CD4-positive, CD25-positive, alpha-beta regulatory T cell (primary cell): ENCODE measurements at regions not wholly inside any gene's neighbourhood (a gene's known extent, or its start where the extent isn't known, plus 50 kb on each side); places are given as distances from the start of the nearest gene placed in this dataset.

Experiments used
- ATAC-seq, 2 donors: fragments of 150-1000 bp; cut with Tn5 transposase; one replicate each; pipeline ENCODE4 v1.10.0; 2021; ENCODE audit warnings: low read depth in 2 of 2, moderate number of reproducible peaks in 2 of 2, moderate library complexity in 1 of 2
- DNase-seq, 3 donors: peaks; one replicate each; pipeline versions ENCODE4 v3.0.0 to v3.0.0-alpha.2; 2012 to 2022; ENCODE audit warnings: mixed read lengths in 1 of 3
- H3K27ac ChIP-seq: one replicate; pipeline ENCODE4 v1.7.0; 2013; ENCODE audit warnings: mild to moderate bottlenecking, low read length; ENCODE audit not compliant: insufficient read depth, poor library complexity, severe bottlenecking
- H3K27me3 ChIP-seq: one replicate; pipeline ENCODE4 v1.7.0; 2013; ENCODE audit warnings: low read length; ENCODE audit not compliant: control insufficient read depth, insufficient read depth
- H3K36me3 ChIP-seq: one replicate; pipeline ENCODE4 v1.7.0; 2013; ENCODE audit warnings: mild to moderate bottlenecking, low read length, moderate library complexity; ENCODE audit not compliant: control insufficient read depth, insufficient read depth
- H3K4me1 ChIP-seq: 2 replicates; pipeline ENCODE4 v1.7.0; 2013; ENCODE audit warnings: mild to moderate bottlenecking, low read length; ENCODE audit not compliant: insufficient read depth, control insufficient read depth, poor library complexity, severe bottlenecking
- H3K4me3 ChIP-seq: one replicate; pipeline ENCODE4 v1.7.0; 2013; ENCODE audit warnings: low read depth, mild to moderate bottlenecking, low read length, moderate library complexity
- H3K9me3 ChIP-seq, 2 experiments: 1 replicate in 1 of 2; 2 replicates in 1 of 2; pipeline ENCODE4 v1.7.0; 2013; ENCODE audit warnings: low read length in 2 of 2, mild to moderate bottlenecking in 1 of 2, moderate library complexity in 1 of 2; ENCODE audit not compliant: control insufficient read depth in 2 of 2
- H3K27ac Mint-ChIP-seq, 3 donors: one replicate each; pipeline ENCODE4 v1.8.0; 2020 to 2022; ENCODE audit warnings: mild to moderate bottlenecking in 3 of 3, mixed read lengths in 3 of 3, moderate library complexity in 2 of 3
- H3K27me3 Mint-ChIP-seq: one replicate; pipeline ENCODE4 v1.8.0; 2022; ENCODE audit warnings: mild to moderate bottlenecking, mixed read lengths
- H3K36me3 Mint-ChIP-seq: one replicate; pipeline ENCODE4 v1.8.0; 2020; ENCODE audit warnings: mixed read lengths
- H3K4me1 Mint-ChIP-seq, 4 donors: one replicate each; pipeline ENCODE4 v1.8.0; 2020 to 2022; ENCODE audit warnings: mixed read lengths in 4 of 4, mild to moderate bottlenecking in 1 of 4
- H3K4me3 Mint-ChIP-seq, 4 donors: one replicate each; pipeline ENCODE4 v1.8.0; 2020 to 2022; ENCODE audit warnings: mild to moderate bottlenecking in 4 of 4, mixed read lengths in 4 of 4, moderate library complexity in 3 of 4
- H3K9me3 Mint-ChIP-seq, 7 donors: one replicate each; pipeline ENCODE4 v1.8.0; 2020 to 2022; ENCODE audit warnings: mixed read lengths in 7 of 7, mild to moderate bottlenecking in 3 of 7, moderate library complexity in 2 of 7

DNA sequence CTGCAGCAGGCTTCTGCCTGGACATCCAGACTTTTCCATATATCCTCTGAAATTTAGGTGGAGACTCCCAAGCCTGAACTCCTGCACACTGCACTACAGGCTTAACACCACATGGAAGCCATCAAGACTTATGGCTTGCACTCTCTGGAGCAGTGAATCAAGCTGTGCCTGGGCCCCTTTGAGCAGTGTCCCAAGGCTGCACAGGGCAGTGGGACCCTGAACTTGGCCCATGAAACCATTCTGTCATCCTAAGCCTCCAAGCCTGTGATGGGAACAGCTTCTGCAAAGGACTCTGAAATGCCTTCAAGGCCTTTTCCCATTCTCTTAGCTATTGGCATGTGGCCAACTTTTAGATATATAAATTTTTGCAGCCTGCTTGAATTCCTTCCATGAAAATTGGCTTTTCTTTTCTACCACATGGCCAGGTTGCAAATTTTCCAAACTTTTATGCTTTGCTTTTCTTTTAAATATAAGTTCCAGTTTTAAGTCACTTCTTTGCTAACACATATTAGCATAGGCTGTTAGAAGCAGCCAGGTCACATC is 257.8 kb upstream of the DCBLD2 start:
- DNase-seq = no peak
- ATAC-seq = no peak

DNA sequence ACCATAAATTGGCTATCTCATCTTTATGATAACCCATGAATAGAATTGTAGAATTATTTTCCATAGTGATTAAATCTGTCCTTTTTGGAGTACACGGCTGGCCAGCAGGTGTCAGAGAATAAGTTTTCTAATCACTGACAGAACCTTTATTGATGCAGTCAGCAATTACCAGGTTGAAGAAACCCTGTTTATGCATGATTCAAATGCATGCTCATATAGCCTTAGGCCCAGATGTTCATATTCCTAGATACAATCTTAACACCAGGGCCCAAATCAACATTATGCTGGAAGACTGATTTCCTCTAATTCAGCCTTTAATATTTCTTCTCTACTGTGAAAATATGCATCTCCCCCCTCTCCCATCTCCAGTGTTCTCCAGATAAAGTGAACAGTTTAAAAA is 243.5 kb upstream of the DCBLD2 start:
- Mint-ChIP-seq H3K27ac (no peak overlapping the region), H3K36me3 (no peaks in the 10 kb centered on the region), H3K4me3 (no peak overlapping the region), H3K9me3 (peaks cover 0 to 3% (median 0%) of the 10 kb centered on the region in 7 donors), H3K27me3 (no peaks in the 10 kb centered on the region), H3K4me1 (no peaks in the 10 kb centered on the region)
- Histone ChIP-seq H3K36me3 (no peaks in the 10 kb centered on the region), H3K27me3 (no peaks in the 10 kb centered on the region), H3K27ac (no peak overlapping the region), H3K4me3 (no peak overlapping the region), H3K9me3 (no peaks in the 10 kb centered on the region), H3K4me1 (no peaks in the 10 kb centered on the region)
- ATAC-seq (no peak), DNase-seq (no peak)

More for the DNA sequence above, 257.8 kb upstream of the DCBLD2 start:
- no peak overlapping the region for H3K4me3 Mint-ChIP-seq
- Histone ChIP-seq H3K36me3 (no peaks in the 10 kb centered on the region), H3K4me3 (no peak overlapping the region), H3K27me3 (no peaks in the 10 kb centered on the region), H3K27ac (no peak overlapping the region), H3K9me3 (peaks cover 0 to 14% of the 10 kb centered on the region in 2 experiments), H3K4me1 (no peaks in the 10 kb centered on the region)
- no peaks in the 10 kb centered on the region for H3K36me3 Mint-ChIP-seq
- H3K27me3 Mint-ChIP-seq = no peaks in the 10 kb centered on the region
- H3K4me1 Mint-ChIP-seq = no peaks in the 10 kb centered on the region
- H3K27ac Mint-ChIP-seq = no peak overlapping the region
- H3K9me3 Mint-ChIP-seq = peaks cover 2 to 20% (median 5%) of the 10 kb centered on the region in 7 donors

GRCh38 chr3:99143493-99143892 is 242.0 kb upstream of the DCBLD2 start:
- Mint-ChIP-seq H3K27me3 (no peaks in the 10 kb centered on the region), H3K9me3 (peaks cover 0 to 7% (median 0%) of the 10 kb centered on the region in 7 donors), H3K36me3 (no peaks in the 10 kb centered on the region), H3K27ac (no peak overlapping the region), H3K4me3 (no peak overlapping the region), H3K4me1 (no peaks in the 10 kb centered on the region)
- Histone ChIP-seq H3K36me3 (no peaks in the 10 kb centered on the region), H3K4me1 (no peaks in the 10 kb centered on the region), H3K27me3 (no peaks in the 10 kb centered on the region), H3K27ac (no peak overlapping the region), H3K9me3 (no peaks in the 10 kb centered on the region), H3K4me3 (no peak overlapping the region)
- no peak for ATAC-seq
- no peak for DNase-seq

GRCh38 chr3:99134986-99135385 is 233.5 kb upstream of the DCBLD2 start:
- Histone ChIP-seq H3K4me1 (no peaks in the 10 kb centered on the region), H3K27ac (no peak overlapping the region), H3K4me3 (no peak overlapping the region), H3K9me3 (no peaks in the 10 kb centered on the region), H3K36me3 (no peaks in the 10 kb centered on the region), H3K27me3 (no peaks in the 10 kb centered on the region)
- Mint-ChIP-seq H3K4me1 (no peaks in the 10 kb centered on the region), H3K27ac (no peak overlapping the region), H3K9me3 (peaks cover 0 to 7% (median 0%) of the 10 kb centered on the region in 7 donors), H3K36me3 (no peaks in the 10 kb centered on the region), H3K27me3 (no peaks in the 10 kb centered on the region), H3K4me3 (no peak overlapping the region)
- DNase-seq (no peak), ATAC-seq (no peak)

DNA sequence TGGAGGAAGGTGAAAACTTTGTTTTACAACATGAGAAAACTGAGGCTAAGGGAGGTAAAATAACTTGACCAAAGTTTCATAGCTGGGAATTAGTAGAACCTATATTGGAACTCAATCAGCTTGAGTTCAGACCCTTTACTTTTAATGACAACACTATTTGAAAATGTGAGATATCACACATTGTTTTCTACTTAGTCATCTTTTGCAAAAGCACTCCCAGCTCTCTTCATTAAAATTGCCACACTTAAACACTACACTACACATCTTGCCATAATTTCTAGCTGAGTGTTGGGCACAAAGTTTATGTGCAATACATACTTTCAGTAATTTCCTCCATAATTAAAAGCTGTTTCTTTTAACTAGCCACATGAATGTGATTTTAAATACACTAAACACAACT is 230.4 kb upstream of the DCBLD2 start:
- Mint-ChIP-seq H3K36me3 (no peaks in the 10 kb centered on the region), H3K27me3 (no peaks in the 10 kb centered on the region)

DNA sequence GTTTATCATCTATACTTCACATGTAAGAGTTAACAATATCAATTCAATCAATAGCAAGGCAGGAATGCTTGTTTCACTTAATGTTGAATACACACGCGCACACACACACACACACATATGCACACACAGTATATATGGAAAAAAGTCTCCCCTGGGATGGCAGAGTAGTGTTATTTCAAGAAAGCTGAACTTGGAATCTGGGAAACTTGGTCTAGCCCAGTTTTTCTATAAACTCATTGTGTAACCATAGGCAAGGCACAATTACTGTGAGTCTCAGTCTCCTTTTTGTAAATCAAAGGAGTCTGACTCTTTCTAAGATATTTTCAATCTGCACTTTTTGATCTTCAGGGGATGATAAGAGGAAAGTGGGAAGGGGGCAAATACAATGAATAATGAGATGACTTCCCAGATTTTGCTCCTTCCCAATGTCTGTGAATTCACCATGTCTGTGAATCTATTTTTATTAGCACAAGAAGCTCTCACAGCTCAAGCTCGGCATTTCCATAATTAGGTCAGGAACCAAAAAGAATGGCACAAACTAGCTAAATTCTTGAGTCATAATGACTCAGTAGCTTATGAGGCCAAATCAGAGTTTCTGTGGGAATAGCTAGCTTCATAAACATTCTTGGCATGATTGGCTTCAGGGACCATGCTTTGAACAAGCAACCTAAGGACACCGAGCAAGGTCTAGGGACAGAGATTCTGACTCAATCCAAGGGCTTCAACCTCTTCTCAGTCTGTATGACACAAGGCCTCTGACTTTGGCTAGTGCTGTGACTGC is 227.4 kb upstream of the DCBLD2 start:
- no peaks in the 10 kb centered on the region for H3K4me1 Mint-ChIP-seq

More for the DNA sequence above, 230.4 kb upstream of the DCBLD2 start:
- ATAC-seq (no peak), DNase-seq (no peak)
- Histone ChIP-seq H3K4me1 (no peaks in the 10 kb centered on the region), H3K27ac (no peak overlapping the region), H3K36me3 (no peaks in the 10 kb centered on the region), H3K4me3 (no peak overlapping the region), H3K9me3 (no peaks in the 10 kb centered on the region), H3K27me3 (no peaks in the 10 kb centered on the region)
- H3K27ac Mint-ChIP-seq = no peak overlapping the region
- peaks cover 0 to 2% (median 0%) of the 10 kb centered on the region in 7 donors for H3K9me3 Mint-ChIP-seq
- no peaks in the 10 kb centered on the region for H3K4me1 Mint-ChIP-seq
- no peak overlapping the region for H3K4me3 Mint-ChIP-seq

GRCh38 chr3:99128235-99128634 is 226.7 kb upstream of the DCBLD2 start:
- H3K27me3 ChIP-seq = no peaks in the 10 kb centered on the region
- ATAC-seq = no peak
- H3K4me3 ChIP-seq = no peak overlapping the region
- Mint-ChIP-seq H3K36me3 (no peaks in the 10 kb centered on the region), H3K27me3 (no peaks in the 10 kb centered on the region), H3K4me3 (no peak overlapping the region), H3K4me1 (no peaks in the 10 kb centered on the region), H3K9me3 (peaks cover 0 to 3% (median 0%) of the 10 kb centered on the region in 7 donors), H3K27ac (no peak overlapping the region)
- H3K27ac ChIP-seq = no peak overlapping the region
- H3K4me1 ChIP-seq = no peaks in the 10 kb centered on the region
- H3K36me3 ChIP-seq = no peaks in the 10 kb centered on the region
- H3K9me3 ChIP-seq = no peaks in the 10 kb centered on the region
- no peak for DNase-seq

More for the DNA sequence above, 227.4 kb upstream of the DCBLD2 start:
- H3K27me3 Mint-ChIP-seq = no peaks in the 10 kb centered on the region
- Histone ChIP-seq H3K4me3 (no peak overlapping the region), H3K27me3 (no peaks in the 10 kb centered on the region), H3K4me1 (no peaks in the 10 kb centered on the region), H3K9me3 (no peaks in the 10 kb centered on the region), H3K27ac (no peak overlapping the region), H3K36me3 (no peaks in the 10 kb centered on the region)
- no peak overlapping the region for H3K4me3 Mint-ChIP-seq
- no peak for DNase-seq
- no peak overlapping the region for H3K27ac Mint-ChIP-seq
- no peaks in the 10 kb centered on the region for H3K36me3 Mint-ChIP-seq
- peaks cover 0 to 3% (median 0%) of the 10 kb centered on the region in 7 donors for H3K9me3 Mint-ChIP-seq
- ATAC-seq = no peak

DNA sequence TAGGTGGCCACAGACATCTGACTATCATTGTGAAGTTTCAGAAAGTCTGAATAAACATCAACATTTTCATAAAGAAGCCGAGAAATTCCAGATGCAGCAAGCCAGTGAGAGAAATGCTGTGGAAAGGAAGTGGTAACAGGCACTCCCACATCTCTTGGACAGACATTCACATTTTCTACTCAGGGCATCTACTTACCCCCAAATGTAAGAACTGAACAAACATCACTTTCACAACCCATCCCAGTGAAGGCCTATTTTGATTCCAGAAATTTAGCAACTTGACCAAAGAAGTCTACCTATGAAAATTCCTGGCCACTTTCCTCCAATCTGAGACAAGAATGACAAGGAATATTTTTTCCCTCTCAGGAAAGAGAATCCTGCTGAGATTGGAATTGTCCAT is 224.8 kb upstream of the DCBLD2 start:
- Histone ChIP-seq H3K36me3 (no peaks in the 10 kb centered on the region), H3K27ac (no peak overlapping the region), H3K4me1 (no peaks in the 10 kb centered on the region), H3K9me3 (no peaks in the 10 kb centered on the region), H3K27me3 (no peaks in the 10 kb centered on the region), H3K4me3 (no peak overlapping the region)
- H3K9me3 Mint-ChIP-seq = peaks cover 0 to 3% (median 0%) of the 10 kb centered on the region in 7 donors
- no peaks in the 10 kb centered on the region for H3K36me3 Mint-ChIP-seq
- ATAC-seq = no peak
- no peak for DNase-seq
- no peak overlapping the region for H3K27ac Mint-ChIP-seq
- no peak overlapping the region for H3K4me3 Mint-ChIP-seq
- H3K27me3 Mint-ChIP-seq = no peaks in the 10 kb centered on the region
- H3K4me1 Mint-ChIP-seq = no peaks in the 10 kb centered on the region
